ENCODE measurements at regions not wholly inside any gene's neighbourhood (a gene's known extent, or its start where the extent isn't known, plus 50 kb on each side); places are given as distances from the start of the nearest gene placed in this dataset.

DNA sequence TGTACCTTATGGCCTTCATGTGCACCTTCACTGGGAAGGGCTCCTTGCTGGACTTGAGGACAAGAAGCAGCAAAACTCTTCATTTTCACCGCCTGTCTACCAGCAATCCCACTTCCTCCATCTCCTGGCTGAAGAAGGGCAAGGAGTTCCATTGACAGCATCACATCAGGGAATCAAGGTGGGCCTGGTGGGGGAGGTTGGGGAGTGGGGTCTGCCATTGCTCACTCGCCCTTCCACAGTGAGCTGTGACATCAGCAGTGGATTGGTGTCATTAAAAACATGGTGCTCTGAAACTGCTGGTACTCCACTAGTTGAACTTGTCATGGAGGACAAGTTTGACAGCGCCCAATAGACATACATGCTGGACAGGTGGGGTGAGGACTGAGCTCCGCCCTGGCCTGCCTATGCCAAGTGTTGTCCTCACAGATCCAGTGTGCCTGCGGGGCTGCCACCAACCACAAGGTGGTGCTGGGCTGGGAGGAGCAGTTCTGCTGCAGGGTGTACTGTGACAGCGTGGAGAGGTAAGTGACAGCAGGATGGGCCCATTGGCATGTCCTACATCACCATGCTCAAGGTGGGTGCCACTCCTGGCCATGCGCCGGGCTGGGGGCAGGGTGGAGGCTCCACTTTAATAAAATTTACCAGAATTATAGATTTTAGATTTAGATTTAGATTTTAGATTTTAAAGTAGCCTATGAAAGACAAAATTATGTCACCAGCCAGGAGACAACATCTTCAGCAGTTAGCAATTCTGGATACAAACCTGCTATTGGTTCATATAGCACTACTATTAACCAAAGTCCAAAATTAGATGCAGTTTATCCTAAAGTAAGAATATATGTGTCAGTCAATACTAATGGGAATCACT lies 1729.1 kb downstream of the TP53TG3F start:
- Histone ChIP-seq H3K9me3 (ENCODE audit: severe bottlenecking) (no peaks in the 10 kb centered on the region), H3K27me3 (ENCODE audit: insufficient read depth, low read depth, severe bottlenecking) (peaks cover 10% of the 10 kb centered on the region), H3K27ac (no peak overlapping the region), H3K4me3 (ENCODE audit: low read depth, low read length) (no peak overlapping the region), H3K36me3 (no peaks in the 10 kb centered on the region)
- peak; percentile 49 for DNase-seq
- TF ChIP-seq, protein P1, sequence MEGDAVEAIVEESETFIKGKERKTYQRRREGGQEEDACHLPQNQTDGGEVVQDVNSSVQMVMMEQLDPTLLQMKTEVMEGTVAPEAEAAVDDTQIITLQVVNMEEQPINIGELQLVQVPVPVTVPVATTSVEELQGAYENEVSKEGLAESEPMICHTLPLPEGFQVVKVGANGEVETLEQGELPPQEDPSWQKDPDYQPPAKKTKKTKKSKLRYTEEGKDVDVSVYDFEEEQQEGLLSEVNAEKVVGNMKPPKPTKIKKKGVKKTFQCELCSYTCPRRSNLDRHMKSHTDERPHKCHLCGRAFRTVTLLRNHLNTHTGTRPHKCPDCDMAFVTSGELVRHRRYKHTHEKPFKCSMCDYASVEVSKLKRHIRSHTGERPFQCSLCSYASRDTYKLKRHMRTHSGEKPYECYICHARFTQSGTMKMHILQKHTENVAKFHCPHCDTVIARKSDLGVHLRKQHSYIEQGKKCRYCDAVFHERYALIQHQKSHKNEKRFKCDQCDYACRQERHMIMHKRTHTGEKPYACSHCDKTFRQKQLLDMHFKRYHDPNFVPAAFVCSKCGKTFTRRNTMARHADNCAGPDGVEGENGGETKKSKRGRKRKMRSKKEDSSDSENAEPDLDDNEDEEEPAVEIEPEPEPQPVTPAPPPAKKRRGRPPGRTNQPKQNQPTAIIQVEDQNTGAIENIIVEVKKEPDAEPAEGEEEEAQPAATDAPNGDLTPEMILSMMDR (IDR thresholded peaks at IDR 0.05; ENCODE audit: low read depth, low read length) = peak; percentile 72

DNA sequence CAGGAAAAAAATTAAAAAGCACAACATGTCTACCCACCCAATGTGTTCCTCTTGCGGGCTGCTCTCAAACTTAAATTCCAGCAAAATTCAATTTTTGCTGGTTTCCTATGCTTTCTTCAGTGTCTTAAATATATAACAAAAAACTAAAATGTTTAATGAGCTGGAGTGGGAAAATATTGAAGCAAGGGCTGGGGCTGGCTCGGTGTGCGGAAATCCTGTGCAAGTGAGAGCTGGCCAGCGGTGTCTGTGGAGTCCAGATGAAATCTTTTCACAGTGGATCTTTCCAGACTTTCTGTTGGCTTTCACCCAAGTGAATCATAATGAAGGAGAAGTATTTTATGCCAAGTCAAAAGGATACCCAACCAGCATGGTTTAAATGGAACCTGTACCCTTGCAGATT lies 1733.6 kb downstream of the TP53TG3F start:
- Histone ChIP-seq H3K36me3 (no peaks in the 10 kb centered on the region), H3K9me3 (ENCODE audit: severe bottlenecking) (no peaks in the 10 kb centered on the region)

DNA sequence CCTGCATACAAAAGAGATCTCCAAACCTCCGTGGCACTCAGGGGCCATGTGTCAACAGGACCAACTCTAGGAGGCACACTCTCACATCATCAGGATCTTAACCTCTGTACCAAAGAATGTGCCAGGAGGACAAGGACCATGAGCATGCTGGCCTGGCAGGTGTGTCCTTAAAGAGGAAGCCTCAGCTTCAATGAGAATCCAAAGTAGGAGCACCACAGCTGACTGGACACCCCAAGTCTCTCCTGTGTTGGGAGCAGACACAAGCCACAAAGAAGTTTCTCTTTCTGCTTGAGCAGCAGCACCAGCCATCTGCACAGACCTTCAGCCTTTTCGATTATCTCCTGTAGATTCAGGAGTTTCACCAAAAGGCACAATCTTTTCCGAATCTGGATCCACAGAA lies 1734.5 kb downstream of the TP53TG3F start:
- DNase-seq = no peak
- H3K4me3 ChIP-seq (ENCODE audit: low read depth, low read length) = no peak overlapping the region
- TF ChIP-seq, protein P1 (IDR thresholded peaks at IDR 0.05; ENCODE audit: low read depth, low read length) = no peak
- H3K36me3 ChIP-seq = no peaks in the 10 kb centered on the region
- peaks cover 52% of the 10 kb centered on the region for H3K27me3 ChIP-seq (ENCODE audit: insufficient read depth, low read depth, severe bottlenecking)
- H3K9me3 ChIP-seq (ENCODE audit: severe bottlenecking) = no peaks in the 10 kb centered on the region
- H3K27ac ChIP-seq = no peak overlapping the region

More for the DNA sequence above, 1733.6 kb downstream of the TP53TG3F start:
- DNase-seq = no peak
- H3K27me3 ChIP-seq (ENCODE audit: insufficient read depth, low read depth, severe bottlenecking) = peaks cover 48% of the 10 kb centered on the region
- H3K4me3 ChIP-seq (ENCODE audit: low read depth, low read length) = no peak overlapping the region
- TF ChIP-seq, protein P1 (IDR thresholded peaks at IDR 0.05; ENCODE audit: low read depth, low read length) = no peak
- H3K27ac ChIP-seq = no peak overlapping the region

DNA sequence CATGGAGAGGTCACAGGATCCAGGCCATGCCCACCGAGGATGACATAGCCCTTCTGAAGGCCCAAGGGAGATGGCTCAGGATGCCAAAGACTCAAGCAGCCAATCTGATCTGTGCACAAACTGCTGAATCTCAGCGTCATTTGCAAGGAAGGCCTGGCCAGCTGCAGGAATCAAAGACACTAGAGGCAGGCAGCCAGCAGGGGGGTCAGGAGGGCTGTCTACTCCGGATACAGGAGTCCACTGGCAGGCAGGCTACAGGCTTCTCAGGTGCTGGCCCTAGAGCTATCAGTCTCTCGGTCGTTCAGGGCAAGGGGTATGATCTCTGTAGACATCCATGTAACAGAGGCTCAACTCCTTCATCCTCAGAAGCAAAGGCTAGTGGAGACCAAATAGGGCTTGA lies 1735.3 kb downstream of the TP53TG3F start:
- H3K27me3 ChIP-seq (ENCODE audit: insufficient read depth, low read depth, severe bottlenecking) = peaks cover 59% of the 10 kb centered on the region
- H3K9me3 ChIP-seq (ENCODE audit: severe bottlenecking) = no peaks in the 10 kb centered on the region
- TF ChIP-seq, protein P1 (IDR thresholded peaks at IDR 0.05; ENCODE audit: low read depth, low read length) = no peak
- H3K36me3 ChIP-seq = no peaks in the 10 kb centered on the region
- H3K4me3 ChIP-seq (ENCODE audit: low read depth, low read length) = no peak overlapping the region
- no peak overlapping the region for H3K27ac ChIP-seq
- DNase-seq = no peak

DNA sequence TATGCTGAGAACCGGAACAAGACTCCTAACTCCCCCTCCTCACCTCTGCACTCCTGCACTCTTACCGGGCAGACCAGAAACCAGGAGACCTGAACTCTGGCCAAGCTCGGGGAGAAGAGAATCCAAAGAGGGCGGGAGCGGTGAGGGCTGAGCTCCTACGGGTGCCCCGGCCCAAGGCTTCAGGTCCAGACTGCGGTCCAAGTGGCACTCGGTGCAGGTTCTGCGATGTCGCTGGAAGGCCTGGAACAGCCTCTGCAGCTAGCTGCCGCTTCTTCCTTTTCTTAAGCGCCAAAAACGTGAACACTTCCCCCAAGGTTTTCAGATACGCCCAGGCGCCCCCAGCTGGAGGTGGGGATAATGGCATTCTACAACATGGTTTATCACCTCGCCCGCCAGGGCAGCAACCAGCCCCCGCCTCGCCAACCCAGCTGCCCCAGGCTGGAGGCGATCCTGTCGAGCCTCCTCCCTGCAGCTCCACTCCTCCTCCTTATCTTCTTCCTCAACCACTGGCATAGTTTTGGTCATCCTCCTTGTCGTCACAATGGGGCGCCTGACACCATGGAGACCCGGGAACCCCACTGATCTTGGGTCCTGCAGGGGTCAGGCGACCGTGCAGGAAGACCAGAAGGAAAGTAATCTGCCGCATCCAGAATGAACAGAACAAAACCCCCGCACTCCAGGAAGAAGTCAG lies 1735.9 kb downstream of the TP53TG3F start:
- Histone ChIP-seq H3K27ac (no peak overlapping the region), H3K36me3 (no peaks in the 10 kb centered on the region), H3K9me3 (ENCODE audit: severe bottlenecking) (no peaks in the 10 kb centered on the region), H3K27me3 (ENCODE audit: insufficient read depth, low read depth, severe bottlenecking) (peaks cover 59% of the 10 kb centered on the region), H3K4me3 (ENCODE audit: low read depth, low read length) (no peak overlapping the region)
- TF ChIP-seq, protein P1 (IDR thresholded peaks at IDR 0.05; ENCODE audit: low read depth, low read length) = peak; percentile 16; the same call in 1 of the 2 replicates
- DNase-seq = no peak

Measured in WERI-Rb-1 (cell line).